Activated CD4-positive, CD25-positive, alpha-beta regulatory T cell treated with anti-CD3 and anti-CD28 coated beads, Interleukin-2, amount 50 U/mL, for 24 hours (primary cell): ENCODE measurements at regions not wholly inside any gene's neighbourhood (a gene's known extent, or its start where the extent isn't known, plus 50 kb on each side); places are given as distances from the start of the nearest gene placed in this dataset.

Experiments
- ATAC-seq, 2 donors: fragments of 150-1000 bp; cut with Tn5 transposase; one replicate each; pipeline ENCODE4 v1.10.0; 2021; ENCODE audit warnings: mild to moderate bottlenecking in 1 of 2, moderate library complexity in 1 of 2

DNA sequence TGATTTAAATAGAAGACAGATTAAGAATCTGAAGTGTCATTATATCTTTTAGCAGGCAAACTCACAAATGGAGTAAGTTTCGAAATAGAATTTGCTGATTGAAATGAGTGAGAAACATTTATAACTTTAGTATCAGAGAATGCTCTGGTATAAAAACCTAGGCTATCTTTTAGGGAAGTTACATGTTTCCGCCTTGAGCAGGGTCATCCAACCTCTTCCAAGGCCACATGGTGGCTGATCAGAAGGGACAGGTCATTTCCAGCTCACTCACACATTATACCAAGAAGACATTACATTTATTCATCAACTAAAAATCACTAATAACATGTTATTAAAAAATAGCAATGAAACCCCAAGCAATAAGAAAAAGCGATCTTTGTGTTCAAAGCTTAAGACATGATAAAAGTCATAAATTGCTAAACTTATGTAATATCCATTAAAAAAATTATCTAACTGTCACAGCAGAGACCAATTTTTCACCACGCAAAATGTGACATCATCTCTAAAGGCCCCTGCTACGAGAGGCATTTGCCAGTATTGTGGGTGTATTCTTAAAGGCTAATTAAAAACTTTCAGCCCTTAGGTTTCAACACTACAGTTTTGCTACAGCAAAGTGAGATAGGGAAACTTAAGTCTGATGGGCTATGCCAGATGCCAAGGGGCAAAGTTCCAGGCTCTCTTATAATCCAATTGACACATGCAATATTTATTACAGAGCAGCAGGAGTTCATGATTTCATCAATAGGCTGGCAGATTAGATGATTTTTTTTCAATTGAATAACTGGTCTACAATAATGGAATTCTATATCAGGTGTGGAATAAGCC, 240.4 kb upstream of the TBL1XR1 start:
- no peak for ATAC-seq

DNA sequence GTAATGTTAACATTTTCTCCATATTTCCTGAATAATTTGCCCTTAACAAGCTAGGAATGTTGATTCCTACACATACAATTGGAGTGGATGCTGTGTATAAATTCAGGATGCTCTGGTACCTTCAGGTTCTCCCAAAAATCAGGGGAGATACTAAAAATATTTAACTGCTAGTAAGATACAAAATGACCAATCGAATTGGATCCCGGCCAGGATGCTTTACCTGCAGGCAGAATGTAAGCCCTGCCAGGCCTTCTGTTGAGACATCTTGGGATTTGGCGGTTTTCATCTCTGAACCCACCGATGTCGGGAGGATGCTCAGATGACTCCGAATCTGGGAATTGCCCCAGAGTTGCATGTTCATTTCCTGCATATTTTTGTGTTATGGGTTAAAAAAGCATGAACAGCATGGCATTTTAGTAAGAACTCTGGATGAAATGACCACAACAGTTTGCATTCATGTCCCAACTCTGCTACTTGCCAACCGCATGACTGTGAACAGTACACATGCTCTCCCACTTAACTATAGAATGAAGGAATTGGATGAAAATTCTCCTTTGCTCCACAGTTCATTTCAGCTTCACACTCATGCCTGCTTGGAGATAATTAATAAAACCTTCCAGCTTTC, 241.4 kb upstream of the TBL1XR1 start:
- no peak for ATAC-seq

DNA sequence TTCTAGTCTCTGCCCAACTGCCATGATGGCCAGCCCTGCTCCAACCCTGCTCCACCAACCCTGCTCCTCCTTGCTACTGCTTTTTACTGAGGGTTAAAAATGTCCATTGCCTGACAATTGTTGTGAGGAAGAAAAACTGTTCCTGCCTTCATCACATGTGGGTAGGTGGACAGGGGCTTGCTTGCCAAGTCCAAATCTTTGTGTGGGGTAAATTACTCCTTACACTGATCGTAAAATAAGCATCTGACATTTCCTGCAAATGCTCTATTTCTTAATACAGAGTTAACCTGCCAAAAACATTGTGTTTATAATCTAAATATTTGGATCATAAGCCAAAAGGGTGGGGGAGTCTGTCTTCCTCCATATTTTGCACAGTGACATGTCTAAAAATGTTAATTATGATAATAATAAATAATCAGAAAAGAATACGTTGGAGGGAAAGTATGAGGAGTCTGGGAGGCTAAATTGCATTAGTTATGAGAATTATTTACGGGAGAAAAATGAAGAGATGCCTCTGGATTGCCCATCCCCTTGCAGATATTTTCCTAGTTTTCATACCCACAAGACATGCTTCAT, 242.5 kb upstream of the TBL1XR1 start:
- ATAC-seq, result no peak

- ATAC-seq, result peak; percentile 55 to 64
These were observed 243.3 kb upstream of the TBL1XR1 start for GRCh38 chr3:177440456-177441104.

DNA sequence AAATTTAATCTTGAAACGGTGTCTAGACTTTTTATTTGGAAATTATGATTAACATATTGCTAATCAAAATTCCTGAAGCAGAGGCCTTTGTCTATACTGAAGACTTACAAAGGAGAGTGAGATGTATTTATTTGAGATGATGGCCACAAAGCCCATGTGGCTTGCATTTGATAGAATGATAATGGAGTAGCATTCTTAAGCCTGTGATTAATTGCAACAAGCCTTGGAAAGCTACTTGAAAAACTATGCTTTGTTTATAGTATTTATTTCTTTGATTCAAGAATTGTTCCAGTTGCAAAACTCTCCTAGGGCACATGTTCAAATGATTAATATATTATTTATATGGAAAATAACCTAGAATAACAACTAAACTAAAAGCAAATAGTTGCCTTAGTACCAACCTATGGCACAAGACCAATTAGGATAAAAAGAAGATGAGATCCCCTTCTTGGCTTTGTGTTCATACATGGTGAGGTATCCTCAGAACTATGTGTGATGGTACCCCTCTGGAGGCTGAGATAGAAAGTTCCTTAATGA, 244.1 kb upstream of the TBL1XR1 start:
- ATAC-seq, result no peak

GRCh38 chr3:177441813-177442646, 244.7 kb upstream of the TBL1XR1 start:
- ATAC-seq, result peak in 1 of 2 donors; percentile 38

- no peak for ATAC-seq
These were observed 246.2 kb upstream of the TBL1XR1 start for GRCh38 chr3:177443469-177443868.

DNA sequence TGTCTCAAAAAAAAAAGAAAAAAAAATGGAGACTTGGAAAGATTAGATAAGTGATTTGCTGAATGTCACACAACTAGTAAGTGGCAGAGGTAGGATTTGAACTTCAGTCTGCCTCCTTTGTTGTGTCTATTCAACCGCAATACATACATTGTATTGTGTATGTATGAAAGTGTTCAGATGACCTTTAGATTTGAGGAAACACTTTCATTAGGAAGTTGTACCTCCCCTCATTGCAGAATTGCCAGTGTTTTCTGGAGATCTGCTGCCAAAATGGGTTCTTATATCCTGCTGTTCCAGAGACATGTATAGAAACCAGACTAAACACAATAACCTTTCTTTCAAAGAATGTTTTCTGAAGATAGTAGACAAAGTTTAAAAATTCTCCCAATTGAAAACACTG, 247.4 kb upstream of the TBL1XR1 start:
- no peak for ATAC-seq

- ATAC-seq, result no peak
These were observed 248.3 kb upstream of the TBL1XR1 start for GRCh38 chr3:177445549-177445948.

DNA sequence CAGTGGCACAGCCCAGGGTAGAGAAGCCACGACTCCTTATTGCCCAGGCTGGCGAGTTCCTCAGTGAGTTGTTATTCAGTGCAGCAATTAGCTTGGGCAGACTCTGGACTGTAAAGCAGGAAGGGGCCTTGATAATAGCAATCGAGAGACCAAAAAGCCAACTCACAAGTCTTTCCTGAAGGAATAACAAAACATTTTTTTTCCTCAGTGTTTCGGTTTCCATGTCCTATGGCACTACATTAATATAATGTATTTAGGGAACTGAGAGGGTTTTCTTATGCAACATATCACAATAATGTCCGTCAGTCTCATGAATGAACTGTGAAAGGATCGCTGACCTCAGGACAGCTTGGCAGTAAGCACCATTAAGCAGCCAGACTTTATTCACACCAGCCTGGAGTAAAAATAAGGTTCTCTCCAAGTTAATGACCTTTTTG, 248.9 kb upstream of the TBL1XR1 start:
- no peak for ATAC-seq

GRCh38 chr3:177447938-177448337, 250.7 kb upstream of the TBL1XR1 start:
- no peak for ATAC-seq

DNA sequence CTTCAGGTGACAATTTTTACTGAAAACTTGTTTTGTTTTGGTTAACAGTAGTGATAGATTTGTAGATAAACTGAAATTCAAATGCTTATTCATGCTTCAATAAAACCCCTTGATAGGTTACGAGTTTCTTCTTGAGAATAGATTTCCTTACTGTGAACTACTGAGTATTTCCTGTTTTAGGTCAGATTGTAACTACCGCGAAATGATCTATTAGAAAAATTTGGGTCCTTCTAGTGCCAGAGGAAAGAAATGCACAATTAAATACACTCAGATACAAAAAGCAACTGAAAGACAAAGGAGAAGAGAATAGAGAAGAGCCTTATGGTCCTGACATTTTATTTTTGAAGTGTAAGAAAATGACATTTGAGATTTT, 251.7 kb upstream of the TBL1XR1 start:
- ATAC-seq, result peak; percentile 66 to 72

DNA sequence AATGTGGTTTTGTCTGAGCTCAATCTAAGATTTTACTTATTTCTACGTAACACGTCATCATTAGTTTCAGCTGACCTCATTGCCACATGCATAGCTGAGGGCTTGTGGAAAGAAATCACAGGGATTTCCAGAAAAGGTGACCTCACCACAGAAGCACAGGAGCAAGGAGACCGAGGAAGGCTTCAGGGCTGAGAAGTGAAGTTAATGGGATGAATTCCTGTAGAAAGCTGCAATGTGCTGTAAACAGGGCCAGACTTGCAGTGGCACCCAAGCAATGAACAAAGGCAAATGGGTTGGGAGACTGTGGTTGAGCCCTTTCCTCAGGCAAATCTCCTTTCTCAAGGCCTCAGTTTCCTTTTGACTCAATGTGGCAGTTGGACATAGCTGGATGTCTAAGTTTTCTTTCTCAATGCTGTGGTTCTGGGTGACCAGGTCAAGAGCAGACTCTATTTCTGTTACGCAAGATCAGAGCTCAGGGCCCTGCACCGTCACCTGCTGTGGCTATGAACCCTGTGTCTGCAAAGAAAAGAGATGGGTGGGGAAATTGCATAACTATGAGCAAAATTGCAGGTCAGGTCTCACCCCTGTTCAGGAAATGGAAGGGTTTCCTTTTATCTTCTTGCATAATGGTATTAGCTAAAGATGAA, 252.2 kb upstream of the TBL1XR1 start:
- peak; percentile 52 to 69 for ATAC-seq

GRCh38 chr3:177451301-177451750, 254.0 kb upstream of the TBL1XR1 start:
- no peak for ATAC-seq

DNA sequence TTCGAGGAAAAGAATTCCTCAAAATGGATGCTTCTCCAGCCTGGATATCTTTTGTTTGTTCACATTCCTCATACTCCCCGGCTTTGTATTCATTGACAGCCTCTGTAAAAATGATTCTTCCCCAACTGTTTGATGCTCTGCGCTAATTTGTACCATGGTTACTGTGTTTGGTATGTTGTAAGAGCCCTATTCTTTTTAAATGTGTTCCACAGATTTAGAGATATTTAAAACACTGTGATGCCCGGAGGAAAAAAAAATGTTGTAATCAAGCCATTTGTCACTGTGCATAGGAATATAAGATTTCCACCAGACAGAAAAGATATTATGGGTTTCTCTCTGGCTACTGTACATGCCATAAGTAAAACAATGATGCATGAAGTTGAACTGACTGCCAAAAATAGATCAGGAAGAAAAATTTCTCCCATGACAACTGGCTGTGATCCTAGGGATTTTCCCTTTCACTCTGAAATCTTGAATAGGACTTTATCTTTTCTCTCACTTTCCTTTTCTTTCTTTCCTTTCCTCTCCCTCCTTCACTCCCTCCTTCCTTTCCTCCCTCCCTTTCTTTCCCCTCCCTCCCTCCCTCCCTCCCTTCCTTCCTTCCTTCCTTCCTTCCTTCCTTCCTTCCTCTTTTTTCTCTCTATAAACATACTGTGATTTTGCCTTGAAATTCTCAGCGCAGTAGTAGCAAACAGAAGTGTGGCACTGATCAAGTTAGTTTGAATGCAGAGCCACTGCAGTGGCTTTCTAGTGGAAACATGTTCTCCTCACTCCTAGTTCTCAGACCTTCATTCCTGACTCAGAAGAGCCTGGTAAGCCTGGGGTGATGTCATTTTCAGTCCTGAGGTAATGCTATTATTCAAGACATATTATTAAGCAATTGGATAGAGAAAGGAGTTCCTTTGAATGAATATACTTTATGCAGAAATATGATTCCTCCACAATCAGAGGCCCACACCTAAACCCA, 254.9 kb upstream of the TBL1XR1 start:
- no peak for ATAC-seq

DNA sequence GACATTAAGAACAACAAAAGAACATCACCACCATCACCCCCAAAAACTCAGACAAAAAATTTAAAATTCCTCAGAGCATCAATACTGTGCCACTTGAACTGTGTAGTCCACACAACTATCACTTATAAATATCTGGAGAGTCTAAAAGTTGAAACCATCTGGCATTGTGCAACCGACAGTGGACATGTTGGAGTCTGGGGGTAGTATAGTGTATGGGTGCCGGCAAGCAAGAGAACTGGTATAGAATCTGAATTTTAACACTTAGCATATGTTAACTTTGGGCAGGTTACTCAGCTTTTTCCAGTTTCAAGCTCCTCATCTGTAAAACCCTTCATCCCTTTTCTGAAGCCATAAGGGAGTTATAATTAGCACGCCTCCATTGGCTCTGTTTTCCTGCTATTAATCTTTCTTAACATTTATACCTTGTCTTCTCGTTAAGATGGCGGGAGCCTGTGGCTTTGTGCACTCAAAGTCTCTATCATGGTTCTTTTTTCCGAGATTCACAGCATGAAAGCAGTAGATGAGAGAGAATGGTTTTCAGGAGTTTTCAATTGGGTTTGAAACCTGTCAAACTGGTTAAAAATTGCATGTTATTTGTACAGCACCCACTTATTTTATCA, 255.7 kb upstream of the TBL1XR1 start:
- no peak for ATAC-seq

DNA sequence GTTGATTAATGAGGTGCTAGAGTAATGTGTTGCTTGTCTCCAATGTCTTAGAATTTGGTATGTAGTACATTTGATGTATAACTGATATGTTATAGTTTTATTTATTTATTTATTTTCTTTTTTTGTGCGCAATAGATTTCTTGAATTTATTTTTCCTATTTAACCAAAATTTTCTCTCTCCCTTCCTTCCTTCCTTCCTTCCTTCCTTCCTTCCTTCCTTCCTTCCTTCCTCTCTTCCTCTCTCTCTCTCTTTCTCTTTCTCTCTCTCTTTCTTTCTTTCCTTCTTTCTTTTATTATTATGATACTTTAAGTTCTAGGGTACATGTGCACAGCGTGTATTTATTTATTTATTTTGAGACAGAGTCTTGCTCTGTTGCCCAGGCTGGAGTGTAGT, 256.2 kb upstream of the TBL1XR1 start:
- ATAC-seq, result no peak

- peak; percentile 56 to 62 for ATAC-seq
These were observed 259.9 kb upstream of the TBL1XR1 start for GRCh38 chr3:177457204-177457603.

GRCh38 chr3:177459401-177459800, 262.1 kb upstream of the TBL1XR1 start:
- ATAC-seq, result no peak

GRCh38 chr3:177460047-177460446, 262.8 kb upstream of the TBL1XR1 start:
- no peak for ATAC-seq
